ENCODE measurements at regions not wholly inside any gene's neighbourhood (a gene's known extent, or its start where the extent isn't known, plus 50 kb on each side); places are given as distances from the start of the nearest gene placed in this dataset.
"Not testable (repeated sequence)": the region's sequence is repeated elsewhere in the genome, so short reads cannot be mapped to it uniquely, and the experiment has no call there.

DNA sequence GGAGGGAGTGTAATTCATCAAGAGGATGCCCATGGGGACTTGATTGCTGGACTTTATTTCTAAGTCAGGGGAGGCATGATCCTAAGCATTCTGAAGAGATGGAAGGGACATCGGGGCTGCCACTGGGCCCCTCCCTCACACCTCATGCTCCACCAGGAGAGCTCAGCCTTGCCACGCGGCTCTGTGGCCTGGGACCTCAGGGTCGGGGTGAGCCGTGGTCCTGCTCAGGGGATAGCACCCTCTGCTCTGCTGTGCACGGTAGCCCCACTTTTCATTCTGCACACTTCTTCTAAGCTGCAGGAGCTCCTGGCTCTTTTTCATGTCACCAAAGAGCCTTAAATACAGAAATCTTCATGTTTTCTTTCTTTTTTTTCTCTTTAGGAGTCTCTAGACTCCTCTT lies 75.5 kb upstream of the DPP6 start:
- FAIRE-seq, result not testable (repeated sequence)

DNA sequence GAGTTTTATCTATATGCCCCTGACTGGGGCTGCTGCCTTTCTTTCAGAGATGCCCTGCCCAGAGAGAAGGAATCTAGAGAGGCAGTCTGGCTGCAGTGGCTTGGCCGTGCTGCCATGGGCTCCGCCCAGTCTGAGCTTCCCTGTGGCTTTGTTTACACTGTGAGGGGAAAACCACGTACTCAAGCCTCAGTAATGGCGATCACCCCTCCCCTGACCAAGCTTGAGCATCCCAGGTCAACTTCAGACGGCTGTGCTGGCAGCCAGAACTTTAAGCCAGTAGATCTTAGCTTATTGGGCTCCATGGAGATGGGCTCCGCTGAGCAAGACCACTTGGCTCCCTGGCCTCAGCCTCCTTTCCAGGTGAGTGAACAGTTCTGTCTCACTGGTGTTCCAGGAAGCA lies 69.0 kb upstream of the DPP6 start:
- not testable (repeated sequence) for FAIRE-seq

DNA sequence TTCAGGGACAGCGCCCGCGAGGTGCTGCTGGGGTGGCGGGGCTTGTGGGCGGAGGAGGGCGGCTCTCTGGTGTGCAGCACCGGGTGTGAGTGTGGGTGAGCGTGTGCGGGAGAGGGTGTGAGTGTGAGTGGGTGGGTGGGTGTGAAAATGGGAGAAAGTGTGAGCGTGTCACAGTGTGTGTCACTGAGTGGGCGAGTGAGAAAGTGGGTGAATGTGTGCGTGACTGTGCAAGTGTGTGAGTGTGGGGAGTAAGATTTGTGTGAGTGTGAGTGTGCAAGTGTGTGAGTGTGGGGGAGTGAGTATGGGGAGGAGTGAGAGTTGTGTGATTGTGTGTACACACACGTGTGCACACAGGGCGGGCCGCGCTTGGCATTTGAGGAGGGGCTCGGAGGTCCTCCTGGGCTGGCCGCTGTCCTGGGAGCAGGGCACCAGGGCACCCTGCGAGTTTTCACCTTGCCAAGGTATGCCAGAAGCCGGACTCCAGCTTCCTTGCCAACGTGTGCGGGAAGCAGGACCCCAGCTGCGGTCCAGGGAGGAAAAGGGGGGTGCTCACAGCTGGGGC lies 63.1 kb upstream of the DPP6 start:
- FAIRE-seq, result not testable (repeated sequence)

DNA sequence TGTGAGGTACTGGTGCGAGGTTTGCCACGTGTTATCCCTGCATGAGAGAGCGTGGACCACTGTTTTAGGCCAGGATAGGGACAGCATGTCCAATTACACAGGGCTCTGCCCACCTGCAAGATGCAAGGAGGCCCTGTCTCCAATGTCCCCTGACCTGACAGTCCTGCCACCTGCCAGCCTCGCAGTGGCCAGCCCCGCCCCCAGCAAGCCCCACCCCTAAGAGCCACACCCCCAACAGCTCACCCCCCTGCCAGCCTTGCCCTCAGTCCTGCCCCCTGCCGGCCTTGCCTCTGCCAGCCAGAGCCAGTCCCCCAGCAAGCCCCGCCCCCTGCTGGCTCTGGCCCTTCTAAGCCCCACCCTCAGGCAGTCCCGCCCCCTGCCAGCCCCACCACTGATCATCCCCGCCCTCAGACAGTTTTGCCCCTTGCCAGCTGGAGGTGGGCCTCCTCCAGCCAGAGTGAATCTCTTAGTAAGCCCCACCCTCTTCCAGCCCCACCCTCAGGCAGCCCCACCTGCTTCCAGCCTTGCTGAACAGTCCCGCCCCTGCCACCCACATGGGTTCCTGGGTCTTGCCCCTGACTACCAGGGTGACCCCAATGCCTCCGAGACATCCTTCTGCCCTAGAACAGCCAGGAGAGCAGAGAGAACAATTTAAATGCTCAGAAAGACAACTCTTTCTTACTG lies 62.3 kb upstream of the DPP6 start:
- not testable (repeated sequence) for FAIRE-seq

DNA sequence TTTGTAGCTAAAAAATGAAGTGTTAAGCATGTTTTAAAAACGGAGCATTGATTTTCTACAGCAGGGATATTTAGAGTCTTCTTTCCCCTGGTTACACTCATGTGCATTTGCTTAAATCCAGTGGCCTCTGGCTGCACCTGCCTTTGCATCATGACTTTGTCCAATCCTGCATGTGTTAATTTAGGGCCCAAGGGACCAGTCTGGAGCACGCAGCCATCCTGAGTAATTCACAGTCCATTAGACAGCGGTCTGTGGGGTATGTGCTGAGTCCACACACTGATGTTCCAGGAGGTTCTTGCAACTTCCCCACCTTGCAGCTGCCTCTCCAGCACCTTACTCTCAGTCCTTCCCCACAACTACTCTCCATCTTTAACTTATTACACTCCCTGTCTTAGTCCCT lies 60.7 kb upstream of the DPP6 start:
- FAIRE-seq, result not testable (repeated sequence)

DNA sequence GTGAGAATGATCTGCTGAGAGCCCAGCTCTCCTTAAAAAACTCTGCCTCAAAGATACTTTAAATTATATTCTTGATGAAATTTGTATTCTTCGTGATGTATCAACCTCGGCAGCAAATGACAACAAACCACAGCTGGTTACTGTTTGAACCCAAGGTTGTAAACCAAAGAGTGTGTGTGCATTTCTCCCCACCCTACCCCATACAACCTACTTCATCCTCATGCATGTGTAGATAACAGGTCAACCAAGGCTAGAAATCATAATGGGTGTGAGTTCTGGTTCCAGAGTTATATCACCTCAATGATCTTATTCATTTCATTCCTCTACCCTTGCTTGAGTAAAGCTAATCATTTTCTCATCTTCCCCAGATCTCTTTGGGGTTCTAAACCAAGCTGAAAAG lies 58.8 kb upstream of the DPP6 start:
- not testable (repeated sequence) for FAIRE-seq

DNA sequence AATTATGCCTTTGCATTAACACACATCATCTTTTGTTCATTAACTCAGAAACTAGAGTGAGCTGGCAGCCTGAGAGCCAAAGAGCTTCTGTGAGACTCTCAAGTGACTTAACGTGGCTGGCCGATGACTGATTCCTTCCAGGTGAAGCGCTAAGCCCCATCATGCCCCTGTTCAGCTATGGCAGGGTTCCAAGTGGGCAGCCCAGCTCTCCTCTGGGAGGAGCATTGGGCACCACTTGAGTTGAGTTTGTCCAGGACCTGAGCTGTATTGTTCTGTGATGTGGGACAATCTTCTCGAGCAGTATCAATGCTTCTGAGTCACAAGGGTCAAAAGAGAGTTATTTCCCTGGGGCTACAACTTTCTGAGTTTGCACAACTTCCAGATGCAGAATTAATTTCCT lies 53.3 kb upstream of the DPP6 start:
- FAIRE-seq, result not testable (repeated sequence)

Measured in A204.1 (cell line).